Sigmoid colon (tissue), 6 donors: ENCODE measurements at regions not wholly inside any gene's neighbourhood (a gene's known extent, or its start where the extent isn't known, plus 50 kb on each side); places are given as distances from the start of the nearest gene placed in this dataset.
"Not testable (repeated sequence)": the region's sequence is repeated elsewhere in the genome, so short reads cannot be mapped to it uniquely, and the experiment has no call there.

Experiments used
- DNase-seq: peaks from one replicate; pipeline ENCODE4 v3.0.0-alpha.2; 2019
- H3K27ac ChIP-seq, 4 donors: fragments of 200-600 bp; sonication (generic); one replicate each; pipeline ENCODE4 v1.5.1; 2016 to 2019; ENCODE audit warnings: mild to moderate bottlenecking in 1 of 4
- H3K27me3 ChIP-seq, 3 donors: fragments of 200-600 bp; sonication (generic); one replicate each; pipeline ENCODE4 v1.5.1; 2019; ENCODE audit warnings: mild to moderate bottlenecking in 1 of 3
- H3K36me3 ChIP-seq, 4 donors: fragments of 200-600 bp; sonication (generic); one replicate each; pipeline ENCODE4 v1.5.1; 2016 to 2019
- H3K4me1 ChIP-seq, 4 donors: fragments of 200-600 bp; sonication (generic); one replicate each; pipeline ENCODE4 v1.5.1; 2017 to 2019
- H3K4me3 ChIP-seq, 4 donors: fragments of 200-600 bp; sonication (generic); one replicate each; pipeline ENCODE4 v1.5.1; 2017 to 2019; ENCODE audit warnings: mild to moderate bottlenecking in 2 of 4, moderate library complexity in 1 of 4
- H3K9me3 ChIP-seq, 4 donors: fragments of 200-600 bp in 3 of 4; sonication (generic) in 3 of 4; one replicate each; pipeline versions ENCODE4 v1.5.1 to v1.6.1; 2013 to 2019
- EP300 ChIP-seq, 4 donors: sonication (generic); formaldehyde crosslinking; IDR thresholded peaks; one replicate each; pipeline ENCODE4 v1.6.1; 2017; ENCODE audit warnings: antibody characterized with exemption in 4 of 4
- POLR2A ChIP-seq, 2 donors: fragments of 450-650 bp; IDR thresholded peaks; one replicate each; pipeline ENCODE4 v1.6.1; 2016; ENCODE audit warnings: antibody characterized with exemption in 2 of 2, mild to moderate bottlenecking in 2 of 2, moderate library complexity in 2 of 2
- POLR2AphosphoS5 ChIP-seq, 4 donors: sonication (generic); formaldehyde crosslinking; IDR thresholded peaks; one replicate each; pipeline ENCODE4 v1.6.1; 2017; ENCODE audit warnings: antibody characterized with exemption in 4 of 4
- WGBS, 2 donors: extraction: QIAGEN DNeasy Blood & Tissue Kit; methylation state at CpG; one replicate each; pipeline ENCODE4 v1.1.7; 2013; 5-methylcytosine and 5-hydroxymethylcytosine counted together
- intact Hi-C: fragments of 100-400 bp; cut with DNase I; formaldehyde crosslinking; loops from one replicate; pipeline ENCODE4 v1.15.1; 2023
- TF ChIP-seq, protein P1 (sequence below), 4 experiments: fragments of 450-650 bp in 3 of 4; fragments of 200-600 bp in 1 of 4; IDR thresholded peaks; one replicate each; pipeline ENCODE4 v1.5.1; 2016 to 2019; ENCODE audit warnings: antibody characterized with exemption in 4 of 4, mild to moderate bottlenecking in 3 of 4, moderate library complexity in 2 of 4
- donor health status: healthy with polysubstance abuse.
- donor health status: healthy.

- peak; percentile 67 for DNase-seq
- Histone ChIP-seq H3K9me3 (no peaks in the 10 kb centered on the region), H3K36me3 (no peaks in the 10 kb centered on the region), H3K4me3 (no peak overlapping the region), H3K27me3 (no peaks in the 10 kb centered on the region), H3K4me1 (peaks cover 0 to 46% (median 30%) of the 10 kb centered on the region in 4 donors), H3K27ac (peak overlapping the region; percentile 55 to 71 (median 70))
- 55 to 60% methylated on average over 2 of the region's 2 CpGs for WGBS, 2 donors
- no peak for TF ChIP-seq POLR2AphosphoS5 (IDR thresholded peaks at IDR 0.05)
- TF ChIP-seq, protein P1, sequence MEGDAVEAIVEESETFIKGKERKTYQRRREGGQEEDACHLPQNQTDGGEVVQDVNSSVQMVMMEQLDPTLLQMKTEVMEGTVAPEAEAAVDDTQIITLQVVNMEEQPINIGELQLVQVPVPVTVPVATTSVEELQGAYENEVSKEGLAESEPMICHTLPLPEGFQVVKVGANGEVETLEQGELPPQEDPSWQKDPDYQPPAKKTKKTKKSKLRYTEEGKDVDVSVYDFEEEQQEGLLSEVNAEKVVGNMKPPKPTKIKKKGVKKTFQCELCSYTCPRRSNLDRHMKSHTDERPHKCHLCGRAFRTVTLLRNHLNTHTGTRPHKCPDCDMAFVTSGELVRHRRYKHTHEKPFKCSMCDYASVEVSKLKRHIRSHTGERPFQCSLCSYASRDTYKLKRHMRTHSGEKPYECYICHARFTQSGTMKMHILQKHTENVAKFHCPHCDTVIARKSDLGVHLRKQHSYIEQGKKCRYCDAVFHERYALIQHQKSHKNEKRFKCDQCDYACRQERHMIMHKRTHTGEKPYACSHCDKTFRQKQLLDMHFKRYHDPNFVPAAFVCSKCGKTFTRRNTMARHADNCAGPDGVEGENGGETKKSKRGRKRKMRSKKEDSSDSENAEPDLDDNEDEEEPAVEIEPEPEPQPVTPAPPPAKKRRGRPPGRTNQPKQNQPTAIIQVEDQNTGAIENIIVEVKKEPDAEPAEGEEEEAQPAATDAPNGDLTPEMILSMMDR (IDR thresholded peaks at IDR 0.05): no peak
- TF ChIP-seq EP300 (IDR thresholded peaks at IDR 0.05): no peak
- no peak for TF ChIP-seq POLR2A (IDR thresholded peaks at IDR 0.05)
- intact Hi-C loops: no loop called here
Observed at GRCh38 chr1:192512426-192513162, 63.0 kb upstream of the RGS1 start.

GRCh38 chr1:192513196-192513595 lies 62.4 kb upstream of the RGS1 start:
- intact Hi-C loops: no loop called here
- Histone ChIP-seq H3K4me1 (peaks cover 0 to 46% (median 30%) of the 10 kb centered on the region in 4 donors), H3K36me3 (no peaks in the 10 kb centered on the region), H3K4me3 (no peak overlapping the region), H3K27me3 (no peaks in the 10 kb centered on the region), H3K9me3 (no peaks in the 10 kb centered on the region), H3K27ac (peak overlapping the region; percentile 55 to 71 (median 70))
- DNase-seq: no peak
- TF ChIP-seq POLR2AphosphoS5 (IDR thresholded peaks at IDR 0.05) (no peak), EP300 (IDR thresholded peaks at IDR 0.05) (no peak), POLR2A (IDR thresholded peaks at IDR 0.05) (no peak)
- TF ChIP-seq, protein P1 (IDR thresholded peaks at IDR 0.05): no peak
- WGBS, 2 donors: 94 to 96% methylated on average over 1 of the region's 1 CpG

GRCh38 chr1:192513697-192514096 lies 61.9 kb upstream of the RGS1 start:
- intact Hi-C loops: no loop called here
- TF ChIP-seq POLR2A (IDR thresholded peaks at IDR 0.05): no peak
- no peak for TF ChIP-seq EP300 (IDR thresholded peaks at IDR 0.05)
- TF ChIP-seq POLR2AphosphoS5 (IDR thresholded peaks at IDR 0.05): no peak
- TF ChIP-seq, protein P1 (IDR thresholded peaks at IDR 0.05): no peak
- no peak for DNase-seq
- peak overlapping the region; percentile 55 to 71 (median 70) for H3K27ac ChIP-seq
- peaks cover 0 to 46% (median 30%) of the 10 kb centered on the region in 4 donors for H3K4me1 ChIP-seq
- H3K4me3 ChIP-seq: no peak overlapping the region
- H3K27me3 ChIP-seq: no peaks in the 10 kb centered on the region
- WGBS, 2 donors: 86 to 94% methylated on average over 1 of the region's 1 CpG
- H3K9me3 ChIP-seq: no peaks in the 10 kb centered on the region
- no peaks in the 10 kb centered on the region for H3K36me3 ChIP-seq

- WGBS, 2 donors: 30 to 53% methylated on average over 11 of the region's 11 CpGs
- DNase-seq: no peak
- no peaks in the 10 kb centered on the region for H3K36me3 ChIP-seq
- H3K27ac ChIP-seq: peak overlapping the region in 3 of 4 donors; percentile 29 to 53 (median 45)
- no peaks in the 10 kb centered on the region for H3K9me3 ChIP-seq
- intact Hi-C loops: no loop called here
- H3K27me3 ChIP-seq: no peaks in the 10 kb centered on the region
- H3K4me3 ChIP-seq: no peak overlapping the region
- peaks cover 0 to 43% (median 27%) of the 10 kb centered on the region in 4 donors for H3K4me1 ChIP-seq
- TF ChIP-seq POLR2AphosphoS5 (IDR thresholded peaks at IDR 0.05): peak in 1 of 4 donors; percentile 43
- no peak for TF ChIP-seq EP300 (IDR thresholded peaks at IDR 0.05)
Observed at GRCh38 chr1:192516776-192517297, 58.7 kb upstream of the RGS1 start.

GRCh38 chr1:192517716-192518355 lies 57.7 kb upstream of the RGS1 start:
- intact Hi-C loops, H3K27me3 ChIP-seq, H3K4me3 ChIP-seq, DNase-seq, H3K9me3 ChIP-seq, H3K36me3 ChIP-seq: not testable (repeated sequence)
- Histone ChIP-seq H3K4me1 (peaks cover 0 to 36% (median 21%) of the 10 kb centered on the region in 4 donors), H3K27ac (peak overlapping the region in 1 of 4 donors; percentile 45)
- WGBS, 2 donors: 88 to 91% methylated on average over 6 of the region's 6 CpGs
